ENCODE measurements at regions not wholly inside any gene's neighbourhood (a gene's known extent, or its start where the extent isn't known, plus 50 kb on each side); places are given as distances from the start of the nearest gene placed in this dataset.

- TF ChIP-seq POLR2A (IDR thresholded peaks at IDR 0.05), result no peak
- no peak for TF ChIP-seq CTCF (IDR thresholded peaks at IDR 0.05)
These were observed 63.6 kb upstream of the TBCA start for GRCh38 chr5:77839691-77840090.

Data from vagina (tissue), 2 donors.